Activated CD4-positive, alpha-beta T cell treated with anti-CD3 and anti-CD28 coated beads, Interleukin-2, amount 50 U/mL, for 1 hour (primary cell): ENCODE measurements at regions not wholly inside any gene's neighbourhood (a gene's known extent, or its start where the extent isn't known, plus 50 kb on each side); places are given as distances from the start of the nearest gene placed in this dataset.
"Not testable (repeated sequence)": the region's sequence is repeated elsewhere in the genome, so short reads cannot be mapped to it uniquely, and the experiment has no call there.

Experiments used
- DNase-seq: peaks from one replicate; pipeline ENCODE4 v3.0.0-alpha.2; 2020

DNA sequence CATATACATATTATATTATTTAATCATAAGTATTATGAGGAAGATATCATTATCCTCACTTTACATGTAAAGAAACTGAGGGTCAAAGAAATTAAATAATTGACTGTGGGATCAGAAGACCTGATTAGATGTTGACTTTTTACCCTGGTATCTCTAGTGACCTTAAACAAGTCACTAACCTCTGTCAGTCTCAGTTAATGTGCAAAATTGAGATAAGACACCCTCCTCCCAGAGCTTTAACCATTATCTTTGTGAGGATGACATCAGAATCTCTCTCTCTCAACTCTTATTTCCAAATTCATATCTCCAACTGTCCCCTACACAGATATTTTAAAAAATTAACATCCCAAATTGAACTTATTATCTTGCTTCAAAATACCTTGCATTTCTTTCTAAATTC, 177.8 kb downstream of the KLHL28 start:
- no peak for DNase-seq

DNA sequence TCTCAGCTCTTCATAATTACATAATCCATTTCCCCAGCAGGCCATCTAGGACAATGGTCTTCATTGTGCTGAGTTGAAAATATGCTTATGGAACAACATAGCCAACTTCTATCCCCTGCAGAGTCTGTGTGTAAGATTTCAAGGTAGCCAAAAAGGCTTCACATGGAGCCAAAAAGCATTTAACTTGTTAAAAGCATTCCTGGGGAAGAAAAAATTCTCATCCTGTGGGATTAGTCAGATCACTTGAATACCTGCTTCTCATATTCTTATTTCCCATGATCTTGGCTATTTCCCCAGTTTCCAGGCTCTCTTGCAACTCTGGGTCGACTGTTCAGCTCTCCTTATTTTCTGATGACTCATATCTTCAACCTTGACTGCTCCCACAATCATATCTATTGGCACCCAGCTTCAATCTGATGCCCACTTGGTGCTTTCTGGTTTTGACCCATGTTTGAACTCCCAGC, 178.9 kb downstream of the KLHL28 start:
- DNase-seq, result no peak

DNA sequence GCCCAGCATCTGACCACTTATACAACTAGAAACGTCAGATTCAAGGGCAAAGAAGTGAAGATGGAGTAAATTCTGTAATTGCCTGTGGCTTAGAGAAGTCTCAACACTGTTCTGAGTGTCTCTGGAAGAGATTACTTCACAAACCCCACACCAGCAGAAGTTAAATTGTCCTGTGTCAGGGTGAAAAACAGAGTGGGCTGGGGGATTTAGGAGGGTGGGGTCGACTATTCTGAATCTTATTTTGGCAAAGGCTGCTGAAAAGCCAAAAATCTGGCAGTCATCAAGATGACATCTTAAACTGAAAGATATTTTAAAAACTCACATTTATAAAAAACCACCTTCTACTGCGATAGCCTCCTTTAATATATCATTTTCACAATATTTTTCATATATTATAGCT, 180.8 kb downstream of the KLHL28 start:
- no peak for DNase-seq

DNA sequence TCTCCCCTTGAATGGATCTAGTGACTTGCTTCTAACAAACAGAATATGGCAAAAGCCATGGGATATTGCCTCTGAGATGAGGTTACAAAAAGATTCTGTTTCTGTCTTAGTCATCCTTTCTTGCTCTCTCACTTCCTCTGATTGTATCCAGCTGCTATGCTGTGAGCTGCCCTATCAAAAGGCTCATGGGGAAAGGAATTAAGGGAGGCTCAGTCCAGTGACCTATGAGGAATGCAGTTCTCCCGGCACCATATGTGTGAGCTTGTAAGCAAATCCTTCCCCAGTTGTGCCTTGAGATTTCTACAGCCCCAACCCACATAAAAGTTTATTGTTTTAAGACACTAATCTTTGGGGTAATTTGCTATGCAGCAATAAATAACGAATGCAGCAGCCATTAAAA, 183.1 kb downstream of the KLHL28 start:
- no peak for DNase-seq

DNA sequence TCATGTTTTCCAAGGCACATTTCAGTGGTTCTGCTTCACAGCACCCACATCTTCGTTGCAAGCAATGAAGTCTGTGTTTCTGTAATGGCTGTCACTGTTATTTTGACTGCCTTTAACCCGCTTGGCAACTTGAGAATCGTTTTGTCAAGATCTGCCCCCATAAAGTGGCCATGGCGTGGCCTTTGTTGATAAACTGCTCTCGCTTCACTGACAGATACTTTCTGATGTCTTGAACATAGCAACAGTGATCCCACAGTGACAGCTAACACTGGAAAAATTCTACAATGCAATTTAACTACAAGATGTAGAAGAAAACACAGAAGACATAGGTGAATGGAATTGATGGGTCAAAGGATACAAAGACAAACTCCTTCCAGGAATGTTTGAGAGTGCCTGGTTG, 184.2 kb downstream of the KLHL28 start:
- DNase-seq, result no peak

DNA sequence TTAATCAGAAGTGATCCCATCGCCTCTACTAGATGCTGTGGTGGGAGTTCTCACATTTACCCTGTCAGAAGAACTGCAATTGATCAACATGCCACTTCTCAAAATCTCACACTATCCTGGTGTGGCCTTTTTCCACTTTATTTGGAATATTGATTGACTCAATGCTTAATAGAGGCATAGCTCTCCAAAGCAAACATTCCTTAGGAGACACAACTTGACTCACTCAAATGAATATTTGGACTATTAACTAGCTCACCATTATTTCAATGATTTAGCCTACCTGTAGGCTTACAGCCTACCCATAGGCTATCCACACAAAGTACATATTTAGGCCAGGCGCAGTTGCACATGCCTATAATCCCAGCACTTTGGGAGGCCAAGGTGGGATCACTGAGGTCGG, 186.5 kb downstream of the KLHL28 start:
- DNase-seq, result no peak

DNA sequence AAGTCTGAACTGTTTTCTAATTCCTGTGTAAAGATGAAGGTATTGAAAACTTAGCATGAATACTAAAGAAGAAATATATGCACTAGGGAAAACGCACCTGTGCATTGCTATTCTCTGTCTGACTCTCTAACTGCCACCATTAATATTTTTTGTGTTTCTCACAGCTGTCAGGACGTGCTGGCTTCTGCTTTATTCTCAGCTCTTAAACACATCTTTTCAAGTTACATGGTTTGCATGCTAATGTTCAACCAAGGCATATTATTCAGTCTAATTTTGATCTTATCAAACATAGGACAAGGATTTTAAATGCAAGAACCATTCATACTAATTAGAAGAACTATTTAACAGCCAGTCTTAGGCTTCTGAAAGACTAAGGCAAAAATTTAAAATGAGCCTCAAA, 187.4 kb downstream of the KLHL28 start:
- no peak for DNase-seq

DNA sequence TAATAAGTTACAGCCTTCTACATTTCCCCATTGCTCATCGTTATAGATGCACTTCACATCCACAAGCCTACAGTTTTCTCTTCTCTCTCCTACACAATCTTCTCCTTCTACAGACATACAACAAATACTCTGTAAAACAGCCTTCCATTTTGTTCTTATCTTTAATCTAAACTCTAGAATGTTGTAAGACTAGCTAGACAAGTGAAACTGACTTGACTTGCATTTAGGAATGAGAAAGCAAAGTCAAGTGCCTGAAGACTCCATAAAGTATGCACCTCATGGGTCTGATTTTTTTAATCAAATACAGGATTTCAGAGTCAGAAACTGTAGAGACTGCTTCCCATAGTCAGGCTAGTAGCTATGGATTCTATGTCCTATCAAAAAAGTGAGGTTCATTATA, 190.3 kb downstream of the KLHL28 start:
- DNase-seq, result no peak

DNA sequence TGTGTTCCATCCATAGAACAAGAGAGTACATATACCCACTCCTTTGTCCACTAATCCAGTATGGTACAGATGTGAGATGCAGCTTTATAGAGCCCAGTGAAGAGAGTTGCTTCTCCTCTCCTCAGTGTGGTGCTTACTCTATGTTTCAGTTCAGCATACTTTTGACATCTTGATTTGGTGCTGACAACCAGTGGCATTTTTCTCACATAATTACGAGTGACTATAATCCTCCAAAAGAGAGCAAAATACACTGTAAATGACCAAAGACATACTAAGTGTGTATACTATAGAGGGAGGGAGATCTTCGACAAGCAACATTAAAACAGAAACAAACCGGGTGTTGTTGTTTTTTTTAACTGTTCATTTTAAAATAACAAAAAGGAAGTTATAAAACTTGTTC, 191.5 kb downstream of the KLHL28 start:
- no peak for DNase-seq

DNA sequence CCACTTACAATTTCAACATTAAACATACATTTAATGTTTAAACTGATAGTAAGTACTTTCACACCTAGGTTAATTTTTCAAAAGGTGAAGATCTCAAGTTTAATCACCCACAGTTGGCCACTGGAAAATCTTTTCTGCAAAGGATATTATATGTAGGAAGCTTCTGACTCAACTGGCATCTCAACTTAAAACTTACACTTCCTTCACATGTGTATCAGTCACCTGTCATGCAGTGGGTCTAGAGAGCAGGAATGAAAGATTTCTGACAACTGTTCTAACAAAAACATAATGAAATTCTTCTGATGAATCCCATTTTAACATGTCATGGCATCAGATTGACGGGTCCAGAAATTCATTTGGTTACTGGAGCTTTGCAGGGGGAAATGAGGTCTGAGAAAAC, 192.8 kb downstream of the KLHL28 start:
- DNase-seq, result no peak

DNA sequence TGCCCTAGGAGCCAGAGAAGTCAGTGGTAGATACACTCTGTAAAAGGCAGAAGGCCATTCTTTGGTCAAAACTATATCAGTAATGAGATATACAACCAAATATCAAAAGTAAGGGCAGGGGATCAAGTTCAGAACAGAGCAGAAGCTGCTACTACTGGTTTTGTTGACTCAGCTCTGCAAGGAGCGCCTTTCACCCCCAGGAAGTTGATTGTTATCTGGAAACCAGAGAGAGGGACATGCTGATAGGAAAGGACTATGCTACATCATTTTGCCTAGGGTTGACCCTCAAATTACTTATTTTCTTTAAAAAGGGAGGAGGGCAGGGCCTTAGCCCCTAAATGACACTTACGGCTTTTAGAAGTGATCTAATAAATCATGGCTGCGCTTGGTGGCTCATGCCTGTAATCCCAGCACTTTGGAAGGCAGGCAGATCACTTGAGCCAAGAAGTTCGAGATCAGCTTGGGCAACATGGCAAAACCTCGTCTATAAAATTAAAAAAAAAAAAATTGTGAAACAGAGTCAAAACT, 194.0 kb downstream of the KLHL28 start:
- no peak for DNase-seq

DNA sequence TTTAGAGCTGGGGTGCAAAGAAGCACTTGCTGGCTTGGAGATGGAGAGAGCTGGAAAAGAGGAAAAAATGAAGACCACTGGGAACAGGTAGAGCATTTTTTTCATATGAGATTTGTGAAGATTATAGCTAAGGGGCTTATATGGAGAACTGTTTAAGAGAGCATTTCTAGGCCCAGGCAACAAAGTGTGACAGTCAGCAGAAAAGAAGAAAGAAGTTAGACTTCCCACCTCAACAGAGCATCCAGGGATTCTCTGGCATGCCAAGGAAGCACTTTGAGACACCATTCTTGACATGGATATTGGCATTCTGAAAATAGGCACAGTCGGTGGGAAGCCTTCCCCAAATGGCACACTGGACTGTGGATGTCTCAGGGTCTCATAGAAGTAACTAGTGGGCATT, 195.5 kb downstream of the KLHL28 start:
- no peak for DNase-seq

DNA sequence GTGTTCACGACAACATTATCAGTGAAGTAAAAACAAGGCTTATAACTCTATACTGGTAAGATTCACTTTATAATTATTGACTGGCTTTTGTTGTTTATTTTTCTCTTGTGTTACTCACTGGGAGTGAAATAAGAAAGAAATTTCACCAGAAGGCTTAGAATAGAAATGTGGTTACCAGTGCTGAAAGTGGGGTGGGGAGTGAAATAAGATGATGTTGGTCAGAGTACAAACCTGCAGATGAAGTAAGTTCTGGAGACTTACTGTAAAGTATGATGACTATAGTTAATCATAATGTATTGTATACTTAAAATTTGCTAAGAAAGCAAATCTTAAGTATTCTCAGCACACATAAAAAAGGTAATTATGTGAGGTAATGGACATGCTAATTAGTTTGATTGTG, 198.4 kb downstream of the KLHL28 start:
- DNase-seq, result no peak

DNA sequence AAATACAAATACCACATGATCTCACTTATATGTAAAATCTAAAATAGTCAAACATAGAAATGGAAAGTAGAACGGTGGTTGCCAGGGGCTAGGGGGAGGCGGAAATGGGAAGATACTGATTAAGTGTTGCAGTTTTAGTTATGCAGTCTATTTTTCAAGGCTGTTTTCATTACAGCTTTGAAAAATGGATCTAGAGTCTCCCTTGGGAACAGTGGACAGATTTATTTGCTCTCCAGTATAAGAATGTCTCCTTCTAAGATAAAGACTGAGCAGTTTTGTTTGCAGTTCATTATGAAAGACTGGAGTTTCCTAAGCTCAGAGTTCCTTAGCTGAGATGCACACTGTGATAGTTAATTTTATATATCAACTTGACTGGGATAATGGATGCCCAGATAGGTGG, 202.5 kb downstream of the KLHL28 start:
- no peak for DNase-seq

DNA sequence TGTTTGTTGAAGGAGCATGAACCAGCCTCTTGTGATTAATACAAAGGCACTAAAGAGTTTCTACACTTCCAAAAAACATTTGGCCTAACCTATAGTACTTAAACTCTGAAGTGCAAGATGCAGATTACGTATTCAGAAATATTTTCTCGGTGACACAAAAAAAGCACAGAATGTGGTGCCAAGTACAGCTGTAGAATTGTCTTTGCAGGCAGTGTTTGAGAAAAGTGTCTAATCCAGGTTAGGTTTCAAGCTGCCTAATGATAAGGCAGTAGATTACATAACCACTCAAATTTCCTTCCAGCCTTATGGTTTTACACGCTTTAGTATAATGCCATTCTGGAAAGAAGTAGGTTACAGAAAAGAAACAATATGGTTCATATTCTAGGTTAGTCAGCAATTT, 205.2 kb downstream of the KLHL28 start:
- DNase-seq, result no peak

DNA sequence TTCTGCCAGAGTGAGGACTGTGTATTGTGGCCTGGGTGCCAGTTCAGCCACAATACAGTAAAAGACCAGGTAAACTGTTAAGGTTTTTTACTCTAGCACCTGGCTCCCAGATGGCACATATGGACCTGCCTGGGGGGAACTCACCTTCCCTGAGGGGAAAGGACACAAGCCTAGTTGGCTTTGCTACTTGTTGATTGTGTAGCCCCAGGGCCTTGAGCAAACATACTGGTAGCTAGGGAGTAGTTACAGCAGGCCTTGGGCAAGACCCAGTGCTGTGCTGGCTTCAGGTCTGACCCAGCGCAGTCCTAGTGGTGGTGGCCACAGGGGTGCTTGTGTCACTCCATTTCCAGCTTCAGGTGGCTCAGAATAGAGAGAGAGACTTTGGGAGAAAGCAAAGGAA, 216.4 kb downstream of the KLHL28 start:
- DNase-seq, result no peak

DNA sequence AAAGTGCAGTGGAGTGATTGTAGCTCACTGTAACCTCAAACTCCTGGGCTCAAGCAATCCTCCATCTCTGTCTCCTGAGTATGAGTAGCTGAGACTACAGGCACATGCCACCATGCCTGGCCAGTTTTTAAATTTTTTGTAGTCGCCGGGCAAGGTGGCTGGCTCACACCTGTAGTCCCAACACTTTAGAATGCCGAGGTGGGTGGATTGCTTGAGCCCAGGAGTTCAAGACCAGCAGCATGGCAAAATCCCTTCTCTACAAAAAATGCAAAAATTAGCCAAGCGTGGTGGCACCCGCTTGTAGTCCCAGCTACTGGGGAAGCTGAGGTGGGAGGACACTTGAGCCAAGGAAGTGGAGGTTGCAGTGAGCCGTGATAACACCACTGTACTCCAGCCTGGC, 219.5 kb downstream of the KLHL28 start:
- DNase-seq, result no peak

DNA sequence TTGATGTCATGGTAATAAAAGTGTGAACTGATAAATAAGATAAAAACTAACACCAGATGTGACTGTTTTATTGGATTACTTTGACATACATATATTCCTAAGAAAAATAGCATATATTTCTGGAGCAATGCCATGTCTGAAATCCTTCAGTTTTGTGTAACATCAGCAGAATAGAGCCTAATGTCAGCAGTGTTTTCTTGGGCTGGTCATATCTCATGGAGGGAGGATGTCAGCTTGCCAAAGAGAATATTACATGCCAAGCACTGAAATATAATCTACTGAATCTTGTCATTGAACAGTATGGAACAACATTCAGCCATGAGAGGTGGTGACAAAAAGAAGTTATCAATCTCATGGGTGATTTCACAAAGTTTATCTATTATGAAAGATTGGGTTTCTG, 220.3 kb downstream of the KLHL28 start:
- DNase-seq, result no peak

DNA sequence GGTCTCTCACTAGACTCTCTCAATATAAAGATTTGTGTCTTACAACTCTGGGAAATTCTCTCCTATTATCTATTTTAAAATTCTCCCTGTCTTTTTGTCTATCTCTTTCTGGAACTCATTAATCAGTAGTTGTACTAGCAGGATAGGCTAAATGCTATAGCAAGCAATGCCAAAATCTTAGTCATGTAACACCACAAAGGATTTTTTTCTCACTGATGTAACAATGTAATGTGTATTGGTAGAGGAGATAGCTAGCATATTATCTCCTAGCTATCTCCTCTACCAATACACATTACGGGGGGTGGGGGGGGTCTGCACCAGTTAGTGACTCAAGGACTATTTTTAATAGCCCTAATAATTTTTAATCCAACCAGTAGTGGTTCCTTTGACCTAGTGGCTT, 225.4 kb downstream of the KLHL28 start:
- DNase-seq, result no peak

DNA sequence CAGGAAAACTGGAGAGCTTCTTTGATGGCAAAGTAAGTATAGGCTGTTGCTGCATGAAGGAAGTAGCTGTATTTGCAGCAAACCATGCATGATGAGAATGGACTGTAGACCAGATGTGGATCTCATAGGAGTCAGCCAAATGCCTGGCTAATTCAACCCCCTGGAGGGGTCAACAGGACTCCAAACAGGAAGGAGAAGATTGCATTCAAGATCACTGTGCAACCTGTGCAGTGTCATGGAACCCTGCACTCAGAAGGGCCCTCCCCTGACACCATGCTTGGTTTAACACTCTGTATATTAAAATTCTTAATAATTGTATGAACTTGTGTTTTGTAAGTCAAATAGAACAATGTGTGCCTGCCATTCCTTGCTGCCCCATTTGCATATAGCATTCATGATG, 225.1 kb upstream of the FSCB start:
- DNase-seq, result no peak

DNA sequence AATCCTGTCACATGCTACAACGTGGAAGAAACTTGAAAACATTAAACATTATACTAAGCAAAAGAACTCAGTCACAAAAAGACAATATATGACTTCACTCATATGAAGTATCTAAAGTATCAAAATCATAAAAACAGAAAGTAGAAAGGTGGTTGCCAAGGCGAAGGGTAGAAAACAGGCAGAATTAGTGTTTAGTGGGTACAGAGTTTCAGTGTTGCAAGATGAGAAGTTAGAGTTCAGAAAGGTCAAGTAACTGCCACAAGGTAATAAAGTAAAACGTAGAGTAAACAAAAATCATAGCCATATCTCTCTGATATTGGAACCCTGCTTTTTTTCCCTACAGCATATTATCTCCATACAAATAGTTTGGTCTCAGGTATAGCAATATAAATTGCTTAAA, 223.8 kb upstream of the FSCB start:
- no peak for DNase-seq

DNA sequence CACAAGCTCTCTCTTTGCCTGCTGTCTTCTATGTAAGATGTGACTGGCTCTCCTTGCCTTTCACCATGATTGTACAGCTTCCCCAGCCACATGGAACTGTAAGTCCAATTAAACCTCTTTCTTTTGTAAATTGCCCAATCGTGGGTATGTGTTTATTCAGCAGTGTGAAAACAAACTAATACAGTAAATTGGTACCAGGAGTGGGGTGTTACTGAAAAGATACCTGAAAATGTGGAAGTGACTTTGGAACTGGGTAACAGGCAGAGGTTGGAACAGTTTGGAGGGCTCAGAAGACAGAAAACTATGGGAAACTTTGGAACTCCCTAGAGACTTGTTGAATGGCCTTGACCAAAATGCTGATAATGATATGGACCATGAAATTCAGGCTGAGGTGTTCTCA, 214.3 kb upstream of the FSCB start:
- not testable (repeated sequence) for DNase-seq

DNA sequence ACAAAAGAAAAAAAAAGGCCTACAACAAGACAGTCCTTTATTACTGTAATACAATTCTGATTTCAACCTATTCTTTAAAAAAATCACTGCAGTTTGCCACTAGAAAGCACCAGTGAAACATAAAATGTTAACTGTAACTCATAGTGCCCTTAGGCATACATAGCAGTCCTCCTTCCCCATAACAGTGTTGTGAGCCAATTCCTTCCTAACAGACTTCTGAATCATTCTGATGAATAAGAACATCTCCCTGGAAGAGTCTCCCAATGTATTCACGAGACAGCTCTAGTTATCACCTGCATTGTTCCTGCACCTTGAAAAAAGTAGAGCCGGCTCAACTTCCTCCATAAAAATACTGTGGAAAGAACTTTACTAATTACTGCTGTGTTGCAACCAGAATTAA, 213.6 kb upstream of the FSCB start:
- no peak for DNase-seq

DNA sequence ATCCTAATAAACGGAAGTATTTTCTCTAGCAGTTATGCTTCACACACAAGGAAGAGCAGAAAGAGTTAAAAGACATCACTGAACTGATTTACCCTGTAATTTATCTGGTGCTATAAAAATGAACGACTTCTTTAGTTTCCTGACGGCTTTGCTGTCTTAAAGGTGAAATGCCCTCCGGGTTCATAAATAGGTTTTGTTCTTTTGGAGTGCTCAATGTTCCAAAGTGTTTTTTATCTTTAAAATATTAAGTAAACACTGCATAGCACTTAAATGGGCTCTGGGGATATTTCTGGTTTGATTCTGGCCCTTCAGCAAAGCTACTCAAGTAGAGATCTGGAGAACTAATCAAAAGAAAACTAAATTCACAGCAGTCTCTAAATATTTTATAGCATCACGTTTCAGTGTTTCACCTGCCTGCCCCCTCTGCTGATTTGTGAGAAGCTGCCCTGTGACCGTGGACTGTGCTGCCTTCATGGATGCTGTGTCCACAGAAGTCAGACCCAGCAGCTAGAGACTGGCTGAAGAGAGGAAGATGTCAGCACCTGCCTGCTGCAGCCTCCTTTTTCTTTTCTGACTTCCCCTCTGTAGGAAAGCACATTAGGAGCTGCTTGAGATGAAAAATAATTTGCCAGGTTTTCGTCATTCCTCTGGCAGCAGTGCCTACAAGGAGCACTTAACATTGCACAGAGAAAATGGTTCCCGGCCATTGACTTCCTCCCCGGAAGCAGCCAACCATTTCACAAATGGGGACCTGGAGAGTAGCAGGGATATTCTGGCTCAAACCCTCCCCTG, 205.1 kb upstream of the FSCB start:
- DNase-seq, result no peak

DNA sequence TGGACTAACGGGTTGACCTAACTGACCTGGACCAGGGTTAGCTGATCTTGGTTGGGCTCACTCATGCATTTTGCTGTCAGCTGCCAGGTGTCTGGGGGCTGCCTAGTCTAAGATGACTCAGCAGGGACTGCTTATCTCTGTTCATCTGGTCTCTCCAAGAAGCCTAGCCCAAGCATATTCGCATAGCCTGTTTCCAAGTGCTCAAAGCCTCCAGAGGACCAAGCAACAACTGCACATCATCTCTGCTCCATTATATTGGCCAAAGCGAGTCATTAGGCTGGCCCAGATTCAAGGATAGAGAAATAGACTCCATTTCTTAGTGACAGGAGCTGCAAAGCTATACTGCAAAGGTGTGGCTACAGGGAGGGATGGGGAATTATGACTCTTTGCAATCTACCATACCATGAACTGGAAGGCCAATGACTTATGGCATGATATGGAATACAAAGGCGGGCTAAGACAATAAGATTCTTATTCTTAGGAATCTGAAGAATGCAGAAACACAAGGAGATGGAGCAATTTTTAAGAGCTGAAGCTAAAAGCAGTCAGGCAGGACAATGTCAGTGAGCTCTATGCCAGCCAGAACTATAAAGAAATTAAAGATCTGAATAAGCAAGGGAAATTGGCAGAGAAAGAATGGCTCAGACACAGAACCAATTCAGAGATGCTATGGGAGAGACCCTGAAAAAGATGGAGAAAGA, 194.6 kb upstream of the FSCB start:
- DNase-seq, result no peak
